Esophagus squamous epithelium (tissue), 4 donors: ENCODE measurements at regions not wholly inside any gene's neighbourhood (a gene's known extent, or its start where the extent isn't known, plus 50 kb on each side); places are given as distances from the start of the nearest gene placed in this dataset.

Experiments used
- POLR2A ChIP-seq, 4 donors: fragments of 450-650 bp; IDR thresholded peaks; one replicate each; pipeline ENCODE4 v1.6.1; 2017; ENCODE audit warnings: antibody characterized with exemption in 4 of 4, mild to moderate bottlenecking in 4 of 4, moderate library complexity in 3 of 4
- TF ChIP-seq, protein P1 (sequence below), 6 experiments: fragments of 450-650 bp in 4 of 6; fragments of 200-600 bp in 2 of 6; sonication (generic) in 2 of 6; IDR thresholded peaks; one replicate each; pipeline ENCODE4 v1.5.1; 2016 to 2019; ENCODE audit warnings: antibody characterized with exemption in 6 of 6, mild to moderate bottlenecking in 4 of 6, moderate library complexity in 4 of 6

DNA sequence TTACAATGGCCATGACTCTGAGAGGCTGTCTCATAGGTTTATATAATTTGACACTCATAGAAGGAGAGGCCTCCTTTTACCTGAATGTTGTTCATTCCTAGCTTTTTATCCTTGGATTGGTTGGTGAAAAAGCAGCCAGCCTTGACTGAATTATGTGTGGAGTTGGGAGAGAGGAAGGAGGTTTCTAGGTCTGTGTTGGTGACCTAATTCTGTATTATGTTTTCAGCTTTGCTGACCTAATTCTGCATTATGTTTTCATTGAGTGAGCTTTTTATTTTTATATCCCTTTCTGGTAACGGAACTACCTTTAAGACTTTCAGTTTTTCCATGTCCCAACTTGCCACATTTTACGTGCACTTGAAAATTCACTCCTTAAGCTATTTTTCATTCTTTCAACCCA is 59.1 kb upstream of the RNF144B start:
- TF ChIP-seq, protein P1, sequence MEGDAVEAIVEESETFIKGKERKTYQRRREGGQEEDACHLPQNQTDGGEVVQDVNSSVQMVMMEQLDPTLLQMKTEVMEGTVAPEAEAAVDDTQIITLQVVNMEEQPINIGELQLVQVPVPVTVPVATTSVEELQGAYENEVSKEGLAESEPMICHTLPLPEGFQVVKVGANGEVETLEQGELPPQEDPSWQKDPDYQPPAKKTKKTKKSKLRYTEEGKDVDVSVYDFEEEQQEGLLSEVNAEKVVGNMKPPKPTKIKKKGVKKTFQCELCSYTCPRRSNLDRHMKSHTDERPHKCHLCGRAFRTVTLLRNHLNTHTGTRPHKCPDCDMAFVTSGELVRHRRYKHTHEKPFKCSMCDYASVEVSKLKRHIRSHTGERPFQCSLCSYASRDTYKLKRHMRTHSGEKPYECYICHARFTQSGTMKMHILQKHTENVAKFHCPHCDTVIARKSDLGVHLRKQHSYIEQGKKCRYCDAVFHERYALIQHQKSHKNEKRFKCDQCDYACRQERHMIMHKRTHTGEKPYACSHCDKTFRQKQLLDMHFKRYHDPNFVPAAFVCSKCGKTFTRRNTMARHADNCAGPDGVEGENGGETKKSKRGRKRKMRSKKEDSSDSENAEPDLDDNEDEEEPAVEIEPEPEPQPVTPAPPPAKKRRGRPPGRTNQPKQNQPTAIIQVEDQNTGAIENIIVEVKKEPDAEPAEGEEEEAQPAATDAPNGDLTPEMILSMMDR (IDR thresholded peaks at IDR 0.05), result no peak
- TF ChIP-seq POLR2A (IDR thresholded peaks at IDR 0.05), result no peak
